ACC112 (cell line): ENCODE measurements at regions not wholly inside any gene's neighbourhood (a gene's known extent, or its start where the extent isn't known, plus 50 kb on each side); places are given as distances from the start of the nearest gene placed in this dataset.

Experiments used
- H2AFZ ChIP-seq: fragments of 200-600 bp; sonication (generic); one replicate; pipeline ENCODE4 v1.6.0; 2017; ENCODE audit warnings: antibody characterized with exemption, low read length; ENCODE audit not compliant: unreplicated experiment
- H3K27ac ChIP-seq: fragments of 200-600 bp; sonication (generic); 2 replicates; pipeline ENCODE4 v1.5.1; 2014; ENCODE audit warnings: low read depth, mild to moderate bottlenecking, antibody characterized with exemption, low read length, moderate library complexity
- H3K27me3 ChIP-seq: fragments of 200-600 bp; sonication (generic); 2 replicates; pipeline ENCODE4 v1.6.1; 2014; ENCODE audit warnings: mild to moderate bottlenecking, antibody characterized with exemption, low read length, moderate library complexity, mixed read lengths; ENCODE audit not compliant: insufficient read depth
- H3K36me3 ChIP-seq: fragments of 200-600 bp; sonication (generic); 2 replicates; pipeline ENCODE4 v1.6.1; 2016; ENCODE audit warnings: mild to moderate bottlenecking, antibody characterized with exemption, low read length, moderate library complexity, mixed read lengths; ENCODE audit not compliant: insufficient read depth
- H3K4me1 ChIP-seq: fragments of 200-600 bp; sonication (generic); one replicate; pipeline ENCODE4 v1.6.1; 2016; ENCODE audit warnings: low read length, mixed read lengths; ENCODE audit not compliant: insufficient read depth, unreplicated experiment, control insufficient read depth
- H3K4me3 ChIP-seq: fragments of 200-600 bp; sonication (generic); 2 replicates; pipeline ENCODE4 v1.5.1; 2014; ENCODE audit warnings: mild to moderate bottlenecking, low read depth, low read length
- H3K79me2 ChIP-seq: fragments of 200-600 bp; sonication (generic); one replicate; pipeline ENCODE4 v1.6.0; 2016; ENCODE audit warnings: low read length; ENCODE audit not compliant: control insufficient read depth, unreplicated experiment, insufficient read depth

DNA sequence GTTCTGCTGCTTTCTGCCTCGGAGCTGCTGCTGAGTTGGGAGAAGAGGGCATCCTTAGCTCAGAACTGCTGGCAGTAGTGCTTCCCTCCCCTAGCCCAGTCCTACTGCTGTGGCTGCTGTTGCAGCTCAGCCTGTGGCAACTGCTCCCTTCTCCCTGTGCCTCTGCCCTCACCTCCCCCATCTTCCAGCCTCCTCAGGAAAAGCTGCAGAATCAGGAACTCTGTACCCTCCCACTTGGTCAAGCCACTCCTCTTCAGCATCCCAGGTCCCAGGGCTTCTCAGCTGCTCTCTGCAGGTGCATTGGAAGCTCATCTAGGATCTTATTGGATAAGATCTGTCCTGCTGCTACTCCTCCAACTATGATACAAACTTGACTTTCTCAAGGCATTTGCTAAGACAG is 316.7 kb downstream of the BRINP2 start:
- no peak overlapping the region for H3K4me3 ChIP-seq
- no peaks in the 10 kb centered on the region for H3K36me3 ChIP-seq
- no peaks in the 10 kb centered on the region for H3K4me1 ChIP-seq
- H3K27me3 ChIP-seq = no peaks in the 10 kb centered on the region
- no peaks in the 10 kb centered on the region for H3K79me2 ChIP-seq
- H3K27ac ChIP-seq = no peak overlapping the region
- H2AFZ ChIP-seq = no peak overlapping the region

DNA sequence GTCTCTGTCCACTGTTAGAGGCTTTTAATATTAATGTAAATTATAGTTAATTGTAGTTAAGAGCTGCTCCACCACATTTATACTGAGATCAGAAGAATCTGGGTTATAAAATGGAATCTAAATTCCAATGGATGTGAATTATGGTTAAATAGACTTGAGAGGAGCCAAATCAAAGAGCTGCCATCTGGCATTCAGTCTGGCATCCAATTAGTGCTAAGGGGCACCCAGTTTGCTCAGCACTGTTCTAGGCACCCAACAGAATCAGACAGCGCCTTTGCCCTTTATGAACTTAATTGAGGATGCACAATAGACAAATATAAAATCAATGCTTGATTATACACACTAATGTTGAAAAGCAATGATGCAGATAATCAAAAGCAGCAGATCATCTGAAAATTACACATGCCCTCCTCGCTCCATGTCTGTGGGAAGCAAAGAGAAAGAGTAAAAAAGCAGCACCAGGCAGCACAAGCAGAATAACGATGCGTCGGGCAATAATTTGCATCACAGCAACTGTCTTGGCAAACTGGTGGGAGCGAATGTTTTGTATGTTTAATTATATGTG is 310.1 kb downstream of the BRINP2 start:
- Histone ChIP-seq H3K27me3 (peaks cover 4% of the 10 kb centered on the region; the same call in 1 of the 2 replicates), H3K36me3 (no peaks in the 10 kb centered on the region), H3K79me2 (no peaks in the 10 kb centered on the region), H3K4me3 (no peak overlapping the region), H3K27ac (no peak overlapping the region), H2AFZ (no peak overlapping the region), H3K4me1 (no peaks in the 10 kb centered on the region)

DNA sequence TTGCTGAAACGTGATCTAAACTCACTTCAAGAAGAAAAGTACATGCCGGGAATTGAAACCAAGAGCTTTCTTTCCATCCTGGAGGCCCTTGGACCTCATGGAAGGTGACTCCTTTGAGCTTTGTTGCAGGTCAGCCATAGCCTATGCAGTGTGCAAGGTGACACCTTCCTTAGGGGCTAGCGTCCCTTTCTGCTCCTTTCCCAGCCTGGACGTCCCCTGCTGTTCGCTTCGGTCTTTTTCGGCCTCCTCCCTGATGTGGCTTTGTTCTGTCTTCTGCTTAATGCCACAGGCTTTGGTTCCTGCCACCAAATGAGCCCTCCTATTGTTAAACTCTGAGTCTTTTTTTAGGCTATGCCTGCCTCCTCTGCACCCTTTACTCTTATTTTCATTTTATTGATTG is 308.8 kb downstream of the BRINP2 start:
- no peaks in the 10 kb centered on the region for H3K36me3 ChIP-seq
- H3K4me3 ChIP-seq = no peak overlapping the region
- no peak overlapping the region for H2AFZ ChIP-seq
- no peak overlapping the region for H3K27ac ChIP-seq
- H3K79me2 ChIP-seq = no peaks in the 10 kb centered on the region
- H3K4me1 ChIP-seq = no peaks in the 10 kb centered on the region
- peaks cover 4% of the 10 kb centered on the region; the same call in 1 of the 2 replicates for H3K27me3 ChIP-seq

DNA sequence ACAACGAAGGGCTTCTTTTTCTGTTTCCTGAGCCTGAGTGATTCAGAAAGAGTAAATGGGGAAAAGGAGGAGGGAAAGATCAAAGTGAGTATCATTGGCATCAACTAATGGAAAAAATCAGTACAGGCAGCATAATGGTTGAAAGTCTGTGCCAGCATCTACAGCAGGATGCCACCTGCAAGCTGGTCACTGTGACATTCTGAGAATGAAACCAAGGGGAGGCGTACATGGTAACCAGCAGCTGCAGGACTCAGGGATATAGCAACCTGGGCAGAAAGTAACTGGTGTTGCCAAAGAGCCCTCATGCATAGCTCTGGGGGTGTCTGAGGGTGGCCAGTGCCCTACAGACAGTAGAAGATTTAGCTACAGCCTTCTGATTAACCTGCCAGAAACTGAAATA is 305.9 kb downstream of the BRINP2 start:
- no peak overlapping the region for H3K4me3 ChIP-seq
- no peak overlapping the region for H3K27ac ChIP-seq
- no peak overlapping the region for H2AFZ ChIP-seq
- H3K27me3 ChIP-seq = peaks cover 4% of the 10 kb centered on the region; the same call in 1 of the 2 replicates
- H3K4me1 ChIP-seq = no peaks in the 10 kb centered on the region
- no peaks in the 10 kb centered on the region for H3K36me3 ChIP-seq
- H3K79me2 ChIP-seq = no peaks in the 10 kb centered on the region

DNA sequence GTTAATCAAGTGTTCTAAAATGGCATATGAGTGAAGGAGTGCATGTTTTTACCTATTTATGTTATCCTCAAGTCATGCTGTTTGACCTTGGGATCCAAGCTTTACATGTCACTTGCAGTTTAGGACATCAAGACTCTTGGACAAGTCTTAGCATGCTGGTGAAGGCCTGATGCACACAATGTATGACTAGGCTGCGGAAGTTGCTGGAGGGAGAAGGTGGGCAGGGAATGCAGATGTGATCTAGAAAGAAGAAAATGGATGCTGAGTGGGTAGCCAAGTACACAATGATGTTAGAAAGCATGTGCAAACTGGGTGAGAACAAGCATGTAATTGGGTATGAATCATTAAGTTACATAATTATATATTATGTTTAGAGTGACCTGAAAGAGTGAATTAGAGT is 301.8 kb downstream of the BRINP2 start:
- Histone ChIP-seq H3K4me3 (no peak overlapping the region), H3K4me1 (no peaks in the 10 kb centered on the region), H3K27me3 (no peaks in the 10 kb centered on the region), H3K27ac (no peak overlapping the region), H2AFZ (no peak overlapping the region), H3K79me2 (no peaks in the 10 kb centered on the region), H3K36me3 (no peaks in the 10 kb centered on the region)

DNA sequence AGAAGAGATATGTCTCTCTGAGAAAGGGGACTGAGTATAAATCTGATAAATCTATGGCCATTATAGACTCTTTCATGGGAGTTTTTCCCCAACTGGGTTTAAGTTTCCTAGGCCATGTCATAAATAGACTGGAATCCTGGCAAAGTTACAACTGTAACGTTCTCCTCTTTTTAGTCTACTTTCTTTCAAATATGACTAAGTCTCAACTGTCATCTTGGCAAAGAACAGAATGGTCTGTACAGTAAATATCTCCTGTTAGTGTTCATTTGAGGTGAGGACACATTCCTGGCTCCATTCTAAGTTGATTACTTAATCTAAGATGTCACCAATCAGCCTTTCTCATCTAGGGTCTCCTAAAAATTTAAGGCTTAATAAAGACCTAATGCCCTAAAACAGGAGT is 300.5 kb downstream of the BRINP2 start:
- H3K4me3 ChIP-seq = no peak overlapping the region
- no peaks in the 10 kb centered on the region for H3K79me2 ChIP-seq
- no peaks in the 10 kb centered on the region for H3K4me1 ChIP-seq
- H3K27me3 ChIP-seq = no peaks in the 10 kb centered on the region
- H3K36me3 ChIP-seq = no peaks in the 10 kb centered on the region
- H3K27ac ChIP-seq = no peak overlapping the region
- H2AFZ ChIP-seq = no peak overlapping the region

DNA sequence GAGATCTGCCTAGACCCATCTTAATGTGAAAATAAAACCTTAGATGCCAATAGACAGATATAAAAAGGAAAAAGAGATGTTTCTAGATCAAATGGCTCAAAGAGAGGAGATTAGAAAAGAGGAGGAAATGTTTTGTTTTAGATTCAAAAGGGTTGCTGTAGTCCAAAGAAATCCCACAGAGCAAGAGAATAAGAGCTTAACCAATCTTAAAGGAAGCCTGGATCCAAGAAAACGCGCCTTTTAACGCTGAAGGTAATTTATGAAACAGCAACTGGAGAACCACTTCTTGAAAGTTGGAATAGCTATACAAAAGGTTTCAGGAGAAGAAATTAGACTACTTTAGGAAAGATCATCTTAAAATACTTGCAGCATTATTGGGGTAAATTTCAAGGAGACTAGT is 298.8 kb downstream of the BRINP2 start:
- H3K36me3 ChIP-seq = no peaks in the 10 kb centered on the region
- no peaks in the 10 kb centered on the region for H3K4me1 ChIP-seq
- H2AFZ ChIP-seq = no peak overlapping the region
- H3K4me3 ChIP-seq = no peak overlapping the region
- H3K27me3 ChIP-seq = no peaks in the 10 kb centered on the region
- H3K27ac ChIP-seq = no peak overlapping the region
- no peaks in the 10 kb centered on the region for H3K79me2 ChIP-seq

DNA sequence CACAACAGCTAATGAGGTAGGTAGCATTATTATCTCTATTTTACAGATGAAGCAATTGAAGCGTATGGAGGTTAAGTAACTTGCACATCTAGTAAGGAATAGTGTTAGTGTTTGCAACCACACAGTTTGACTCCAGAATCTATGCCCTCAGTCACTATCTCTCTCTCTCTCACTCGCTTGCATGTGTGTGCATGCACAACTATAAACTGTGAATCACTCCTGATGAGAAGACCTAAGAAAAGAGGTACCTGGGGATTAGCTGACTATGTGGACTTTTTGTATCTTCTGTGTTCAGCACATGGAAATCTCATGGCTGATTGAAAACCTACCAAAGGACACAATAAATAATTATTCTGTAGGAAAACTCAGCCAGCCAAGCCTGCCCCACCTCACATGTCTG is 295.5 kb downstream of the BRINP2 start:
- H3K27me3 ChIP-seq = no peaks in the 10 kb centered on the region
- no peak overlapping the region for H3K4me3 ChIP-seq
- H3K79me2 ChIP-seq = no peaks in the 10 kb centered on the region
- H3K27ac ChIP-seq = no peak overlapping the region
- no peaks in the 10 kb centered on the region for H3K4me1 ChIP-seq
- no peaks in the 10 kb centered on the region for H3K36me3 ChIP-seq
- no peak overlapping the region for H2AFZ ChIP-seq

DNA sequence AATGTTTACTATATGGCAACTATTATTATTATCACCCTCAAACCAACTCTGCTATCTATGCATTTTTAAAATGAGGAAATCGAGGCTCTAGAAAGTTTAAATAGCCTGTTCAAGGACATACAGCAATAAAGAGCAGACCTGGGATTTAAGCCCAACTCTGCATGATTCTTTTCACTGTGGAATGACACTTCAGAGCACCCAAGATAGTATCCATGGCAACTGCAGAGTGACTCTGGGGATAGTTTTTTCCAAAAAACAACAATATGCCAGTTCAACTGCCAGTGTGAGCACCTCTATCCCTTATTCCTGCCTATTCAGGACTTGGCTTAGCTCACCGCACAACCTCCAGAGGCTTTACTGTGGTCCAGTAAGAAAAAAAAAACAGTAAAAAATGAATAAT is 293.9 kb downstream of the BRINP2 start:
- Histone ChIP-seq H3K79me2 (no peaks in the 10 kb centered on the region), H2AFZ (no peak overlapping the region), H3K4me1 (no peaks in the 10 kb centered on the region), H3K36me3 (no peaks in the 10 kb centered on the region), H3K27ac (no peak overlapping the region), H3K27me3 (no peaks in the 10 kb centered on the region), H3K4me3 (no peak overlapping the region)

DNA sequence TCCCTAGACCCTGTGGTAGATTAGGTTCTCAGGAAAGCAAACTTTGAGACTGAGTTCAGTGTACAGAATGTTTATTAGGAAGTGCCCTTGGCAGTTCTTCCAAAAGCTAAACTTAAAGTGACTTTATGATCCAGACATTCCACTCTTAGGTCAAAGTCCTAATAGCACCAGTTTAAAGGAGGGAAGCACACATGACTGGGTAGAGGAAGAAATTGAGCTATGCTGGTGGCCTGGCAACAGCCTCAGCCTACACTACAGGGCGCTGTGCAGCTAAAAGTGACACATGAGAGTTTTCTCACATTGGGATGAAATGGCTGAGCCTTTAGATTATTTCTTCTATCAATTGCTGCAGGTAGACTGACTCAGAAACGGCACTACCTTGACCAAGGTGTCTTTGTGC is 280.4 kb downstream of the BRINP2 start:
- Histone ChIP-seq H3K4me1 (no peaks in the 10 kb centered on the region), H3K27me3 (no peaks in the 10 kb centered on the region), H2AFZ (no peak overlapping the region), H3K79me2 (no peaks in the 10 kb centered on the region), H3K27ac (no peak overlapping the region), H3K4me3 (no peak overlapping the region), H3K36me3 (no peaks in the 10 kb centered on the region)

DNA sequence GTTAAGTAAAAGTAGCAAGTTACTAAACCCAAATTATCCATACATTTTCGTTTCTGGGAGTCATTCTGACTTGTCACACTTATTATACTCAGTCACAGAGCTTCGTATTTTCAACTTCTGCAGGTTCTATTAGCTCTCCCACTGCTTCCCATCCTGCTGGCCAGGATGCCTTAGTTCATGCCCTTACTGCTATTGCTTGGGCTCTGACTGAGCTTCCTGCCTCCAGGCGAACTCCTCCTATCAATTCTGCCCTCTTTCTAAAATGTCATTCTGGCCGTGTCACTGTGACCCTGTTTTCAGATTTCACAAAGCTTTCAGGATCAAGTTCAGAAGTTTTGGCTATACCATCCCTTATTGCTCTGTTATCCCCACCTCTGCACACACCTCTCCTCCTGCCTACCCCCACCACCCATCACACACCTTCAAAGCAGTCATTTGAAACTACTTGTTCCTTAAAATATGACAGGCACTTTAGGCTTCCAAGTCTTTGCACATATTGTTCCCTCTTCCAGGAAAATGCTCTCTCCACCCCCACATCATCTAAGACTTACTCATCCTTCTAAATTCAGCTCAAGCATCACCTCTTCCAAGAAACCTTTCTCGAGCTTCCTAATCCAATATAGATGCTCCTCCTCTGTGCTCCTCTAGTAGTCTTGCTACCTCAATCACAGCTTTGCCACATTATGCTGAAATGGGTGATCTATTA is 278.0 kb downstream of the BRINP2 start:
- Histone ChIP-seq H3K27me3 (no peaks in the 10 kb centered on the region), H2AFZ (no peak overlapping the region), H3K4me1 (no peaks in the 10 kb centered on the region), H3K36me3 (no peaks in the 10 kb centered on the region), H3K27ac (no peak overlapping the region), H3K79me2 (no peaks in the 10 kb centered on the region), H3K4me3 (no peak overlapping the region)
